HEK293 (cell line): ENCODE measurements at regions not wholly inside any gene's neighbourhood (a gene's known extent, or its start where the extent isn't known, plus 50 kb on each side); places are given as distances from the start of the nearest gene placed in this dataset.

Experiments
- CTCF ChIA-PET: fragments of 350-600 bp; formaldehyde crosslinking; extraction: SDS; loops from one replicate; lab custom pipeline; 2021; ENCODE audit warnings: antibody characterized with exemption; lab: Yijun Ruan, JAX
- POLR2A ChIA-PET: fragments of 300-600 bp; formaldehyde crosslinking; extraction: SDS; loops from one replicate; lab custom pipeline; 2020; ENCODE audit warnings: antibody characterized with exemption, inconsistent platforms; lab: Yijun Ruan, JAX
- H3K27ac ChIP-seq: fragments of 200-500 bp; sonication (Bioruptor generic); 2 replicates; pipeline ENCODE4 v1.5.1; 2014; ENCODE audit warnings: low read depth, low read length, control low read depth, inconsistent platforms; ENCODE audit errors: extremely low read depth
- H3K36me3 ChIP-seq, 2 experiments: fragments of 200-500 bp in 1 of 2; sonication (Bioruptor generic) in 1 of 2; 1 replicate in 1 of 2; 2 replicates in 1 of 2; pipeline ENCODE4 v1.5.1; 2014 to 2017; ENCODE audit warnings: inconsistent platforms in 2 of 2, low read length in 2 of 2; ENCODE audit not compliant: control insufficient read depth in 2 of 2, insufficient read depth in 1 of 2
- H3K4me1 ChIP-seq: fragments of 200-500 bp; sonication (Bioruptor generic); 2 replicates; pipeline ENCODE4 v1.5.1; 2014; ENCODE audit warnings: mild to moderate bottlenecking, low read length, inconsistent platforms; ENCODE audit not compliant: control insufficient read depth, insufficient read depth
- H3K4me3 ChIP-seq: 2 replicates; pipeline ENCODE4 v1.5.1; 2011; ENCODE audit warnings: low read depth, mild to moderate bottlenecking, control low read depth, low read length, moderate library complexity
- H3K9me3 ChIP-seq: fragments of 200-500 bp; sonication (Bioruptor generic); 2 replicates; pipeline ENCODE4 v1.5.1; 2014; ENCODE audit warnings: low read depth, low read length, inconsistent platforms; ENCODE audit not compliant: control insufficient read depth, insufficient read depth
- GLI4 ChIP-seq: fragments of 450-650 bp; formaldehyde crosslinking; IDR thresholded peaks from 2 replicates; pipeline ENCODE4 v1.5.1; 2016; ENCODE audit warnings: missing biosample characterization, missing genetic modification characterization
- HOXA7 ChIP-seq: sonication (generic); formaldehyde crosslinking; IDR thresholded peaks from 2 replicates; pipeline ENCODE4 v1.8.1; 2022; ENCODE audit warnings: missing genetic modification reagents, borderline replicate concordance
- HOXD13 ChIP-seq: sonication (generic); formaldehyde crosslinking; IDR thresholded peaks from 2 replicates; pipeline ENCODE4 v1.8.0; 2022; ENCODE audit warnings: missing genetic modification reagents, borderline replicate concordance
- MZF1 ChIP-seq: fragments of 450-650 bp; formaldehyde crosslinking; IDR thresholded peaks from 2 replicates; pipeline ENCODE4 v1.5.1; 2017; ENCODE audit warnings: missing biosample characterization, missing genetic modification characterization, borderline replicate concordance
- SALL2 ChIP-seq: fragments of 450-650 bp; formaldehyde crosslinking; IDR thresholded peaks from 2 replicates; pipeline ENCODE4 v1.5.0; 2017; ENCODE audit warnings: missing biosample characterization, mild to moderate bottlenecking, missing genetic modification characterization, borderline replicate concordance
- SP2 ChIP-seq: fragments of 450-650 bp; formaldehyde crosslinking; IDR thresholded peaks from 2 replicates; pipeline ENCODE4 v1.5.1; 2016; ENCODE audit warnings: missing biosample characterization, missing genetic modification characterization
- SP3 ChIP-seq: fragments of 450-650 bp; formaldehyde crosslinking; IDR thresholded peaks from 2 replicates; pipeline ENCODE4 v1.5.1; 2016; ENCODE audit warnings: missing biosample characterization, missing genetic modification characterization
- TRIM28 ChIP-seq: IDR thresholded peaks from 2 replicates; pipeline ENCODE4 v1.6.1; 2011; ENCODE audit warnings: low read length, control low read depth, borderline replicate concordance
- ZBTB1 ChIP-seq: fragments of 450-650 bp; formaldehyde crosslinking; IDR thresholded peaks from 2 replicates; pipeline ENCODE4 v1.5.1; 2016; ENCODE audit warnings: missing biosample characterization, missing genetic modification characterization
- ZFP69B ChIP-seq: fragments of 450-650 bp; formaldehyde crosslinking; IDR thresholded peaks from 2 replicates; pipeline ENCODE4 v1.5.1; 2016; ENCODE audit warnings: missing biosample characterization, missing genetic modification characterization
- ZNF112 ChIP-seq: fragments of 450-650 bp; formaldehyde crosslinking; IDR thresholded peaks from 2 replicates; pipeline ENCODE4 v1.5.0; 2017; ENCODE audit warnings: missing biosample characterization, missing genetic modification characterization
- ZNF174 ChIP-seq: fragments of 450-650 bp; formaldehyde crosslinking; IDR thresholded peaks from 2 replicates; pipeline ENCODE4 v1.5.0; 2017; ENCODE audit warnings: missing biosample characterization, mild to moderate bottlenecking, missing genetic modification characterization
- ZNF292 ChIP-seq: fragments of 450-650 bp; formaldehyde crosslinking; IDR thresholded peaks from 2 replicates; pipeline ENCODE4 v1.5.1; 2016; ENCODE audit warnings: low read depth, missing biosample characterization, missing genetic modification characterization, borderline replicate concordance
- ZNF404 ChIP-seq: fragments of 450-650 bp; formaldehyde crosslinking; IDR thresholded peaks from 2 replicates; pipeline ENCODE4 v1.5.1; 2017; ENCODE audit warnings: missing biosample characterization, missing genetic modification characterization
- ZNF510 ChIP-seq: fragments of 450-650 bp; formaldehyde crosslinking; IDR thresholded peaks from 2 replicates; pipeline ENCODE4 v1.5.1; 2018; ENCODE audit warnings: mild to moderate bottlenecking, missing genetic modification characterization, missing biosample characterization; ENCODE audit not compliant: insufficient replicate concordance
- ZNF558 ChIP-seq: fragments of 450-650 bp; formaldehyde crosslinking; IDR thresholded peaks from 2 replicates; pipeline ENCODE4 v1.5.1; 2016; ENCODE audit warnings: missing biosample characterization, missing genetic modification characterization
- ZNF571 ChIP-seq: fragments of 450-650 bp; formaldehyde crosslinking; IDR thresholded peaks from 2 replicates; pipeline ENCODE4 v1.5.0; 2017; ENCODE audit warnings: missing biosample characterization, missing genetic modification characterization
- ZNF626 ChIP-seq: fragments of 450-650 bp; sonication (Bioruptor Pico); formaldehyde crosslinking; IDR thresholded peaks from 2 replicates; pipeline ENCODE4 v1.5.1; 2018; ENCODE audit warnings: missing biosample characterization, missing genetic modification characterization, inconsistent platforms
- ZNF658 ChIP-seq: fragments of 450-650 bp; formaldehyde crosslinking; IDR thresholded peaks from 2 replicates; pipeline ENCODE4; 2016; ENCODE audit warnings: missing biosample characterization, missing genetic modification characterization
- ZNF792 ChIP-seq: fragments of 450-650 bp; formaldehyde crosslinking; IDR thresholded peaks from 2 replicates; pipeline ENCODE4 v1.5.1; 2016; ENCODE audit warnings: missing biosample characterization, missing genetic modification characterization
- TF ChIP-seq, protein P1 (sequence below): fragments of 450-650 bp; formaldehyde crosslinking; IDR thresholded peaks from 2 replicates; pipeline ENCODE4 v1.5.1; 2016; ENCODE audit warnings: missing biosample characterization, missing genetic modification characterization
- TF ChIP-seq, protein P2 (sequence below): fragments of 450-650 bp; formaldehyde crosslinking; IDR thresholded peaks from 2 replicates; pipeline ENCODE4 v1.5.1; 2017; ENCODE audit warnings: missing biosample characterization, missing genetic modification characterization
- TF ChIP-seq, protein P3 (sequence below): fragments of 450-650 bp; formaldehyde crosslinking; IDR thresholded peaks from 2 replicates; pipeline ENCODE4 v1.5.1; 2016; ENCODE audit warnings: missing biosample characterization, missing genetic modification characterization

DNA sequence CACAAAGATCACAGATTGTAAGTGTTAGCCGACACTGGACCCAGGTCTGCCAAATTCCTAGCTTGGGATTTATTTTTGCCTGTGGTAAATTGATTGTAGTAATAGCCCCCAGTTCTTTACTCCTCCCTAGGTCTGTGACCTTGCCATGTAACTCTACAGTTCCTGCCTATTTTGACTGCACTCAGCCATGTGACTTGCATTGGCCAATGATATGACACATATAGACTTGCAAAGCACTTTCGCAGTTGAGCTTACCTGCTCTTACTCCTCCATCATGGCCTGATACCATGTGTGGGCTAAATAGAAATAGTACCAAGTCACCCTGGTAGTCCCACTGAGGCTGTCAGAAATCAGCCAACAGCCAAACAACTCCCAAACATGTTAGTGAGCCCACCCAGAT is 240.3 kb downstream of the DUSP6 start:
- POLR2A ChIA-PET: no interaction called here
- CTCF ChIA-PET: interaction anchor here (1.4 kb wide), 1 partner anchor 15 kb away, joined by 5 read pairs; no protein-coding TSS in a partner anchor
- TF ChIP-seq SP3 (tag by site-specific recombination) (no peak), GLI4 (tag by site-specific recombination) (no peak), MZF1 (tag by site-specific recombination) (no peak), ZNF510 (no peak), ZNF558 (tag by site-specific recombination) (no peak), SALL2 (tag by site-specific recombination) (no peak), ZFP69B (no peak), HOXD13 (CRISPR knock-in tag) (no peak), ZNF112 (tag by site-specific recombination) (no peak), TRIM28 (no peak), HOXA7 (CRISPR knock-in tag) (no peak), SP2 (tag by site-specific recombination) (no peak), ZNF404 (tag by site-specific recombination) (no peak), ZNF658 (tag by site-specific recombination) (no peak), ZNF174 (no peak), ZNF292 (tag by site-specific recombination) (no peak)
- TF ChIP-seq, protein P1, sequence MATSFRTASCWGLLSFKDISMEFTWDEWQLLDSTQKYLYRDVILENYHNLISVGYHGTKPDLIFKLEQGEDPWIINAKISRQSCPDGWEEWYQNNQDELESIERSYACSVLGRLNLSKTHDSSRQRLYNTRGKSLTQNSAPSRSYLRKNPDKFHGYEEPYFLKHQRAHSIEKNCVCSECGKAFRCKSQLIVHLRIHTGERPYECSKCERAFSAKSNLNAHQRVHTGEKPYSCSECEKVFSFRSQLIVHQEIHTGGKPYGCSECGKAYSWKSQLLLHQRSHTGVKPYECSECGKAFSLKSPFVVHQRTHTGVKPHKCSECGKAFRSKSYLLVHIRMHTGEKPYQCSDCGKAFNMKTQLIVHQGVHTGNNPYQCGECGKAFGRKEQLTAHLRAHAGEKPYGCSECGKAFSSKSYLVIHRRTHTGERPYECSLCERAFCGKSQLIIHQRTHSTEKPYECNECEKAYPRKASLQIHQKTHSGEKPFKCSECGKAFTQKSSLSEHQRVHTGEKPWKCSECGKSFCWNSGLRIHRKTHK: no peak
- TF ChIP-seq, protein P2, sequence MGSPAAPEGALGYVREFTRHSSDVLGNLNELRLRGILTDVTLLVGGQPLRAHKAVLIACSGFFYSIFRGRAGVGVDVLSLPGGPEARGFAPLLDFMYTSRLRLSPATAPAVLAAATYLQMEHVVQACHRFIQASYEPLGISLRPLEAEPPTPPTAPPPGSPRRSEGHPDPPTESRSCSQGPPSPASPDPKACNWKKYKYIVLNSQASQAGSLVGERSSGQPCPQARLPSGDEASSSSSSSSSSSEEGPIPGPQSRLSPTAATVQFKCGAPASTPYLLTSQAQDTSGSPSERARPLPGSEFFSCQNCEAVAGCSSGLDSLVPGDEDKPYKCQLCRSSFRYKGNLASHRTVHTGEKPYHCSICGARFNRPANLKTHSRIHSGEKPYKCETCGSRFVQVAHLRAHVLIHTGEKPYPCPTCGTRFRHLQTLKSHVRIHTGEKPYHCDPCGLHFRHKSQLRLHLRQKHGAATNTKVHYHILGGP (tag by site-specific recombination): no peak
- TF ChIP-seq, protein P3, sequence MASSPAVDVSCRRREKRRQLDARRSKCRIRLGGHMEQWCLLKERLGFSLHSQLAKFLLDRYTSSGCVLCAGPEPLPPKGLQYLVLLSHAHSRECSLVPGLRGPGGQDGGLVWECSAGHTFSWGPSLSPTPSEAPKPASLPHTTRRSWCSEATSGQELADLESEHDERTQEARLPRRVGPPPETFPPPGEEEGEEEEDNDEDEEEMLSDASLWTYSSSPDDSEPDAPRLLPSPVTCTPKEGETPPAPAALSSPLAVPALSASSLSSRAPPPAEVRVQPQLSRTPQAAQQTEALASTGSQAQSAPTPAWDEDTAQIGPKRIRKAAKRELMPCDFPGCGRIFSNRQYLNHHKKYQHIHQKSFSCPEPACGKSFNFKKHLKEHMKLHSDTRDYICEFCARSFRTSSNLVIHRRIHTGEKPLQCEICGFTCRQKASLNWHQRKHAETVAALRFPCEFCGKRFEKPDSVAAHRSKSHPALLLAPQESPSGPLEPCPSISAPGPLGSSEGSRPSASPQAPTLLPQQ: no peak

DNA sequence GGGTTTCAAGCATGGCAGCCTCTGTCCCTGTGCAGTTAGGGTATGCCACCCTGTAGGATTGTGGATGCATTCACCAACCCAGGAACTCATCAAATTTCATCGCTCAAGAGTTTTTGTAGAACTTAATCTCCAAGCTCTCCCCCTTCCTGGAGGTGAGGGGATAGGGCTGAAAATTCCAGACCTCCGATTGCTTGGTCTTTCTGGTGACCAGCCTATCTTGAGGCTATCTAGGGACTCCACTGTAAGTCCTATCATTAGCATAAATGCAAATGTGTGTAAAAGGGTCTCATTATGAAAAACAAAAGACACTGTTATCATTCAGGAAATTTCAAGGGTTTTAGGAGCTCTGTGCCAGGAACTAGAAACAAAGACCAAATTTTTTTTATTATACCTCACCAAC is 244.0 kb downstream of the DUSP6 start:
- TF ChIP-seq ZBTB1 (tag by site-specific recombination) (no peak), HOXD13 (CRISPR knock-in tag) (no peak), ZNF626 (tag by site-specific recombination) (no peak), ZNF792 (tag by site-specific recombination) (no peak), ZNF571 (tag by site-specific recombination) (no peak)
- TF ChIP-seq, all 188 proteins: peak for 0
- Histone ChIP-seq H3K9me3 (no peaks in the 10 kb centered on the region), H3K4me3 (no peak overlapping the region), H3K4me1 (no peaks in the 10 kb centered on the region), H3K27ac (no peak overlapping the region), H3K36me3 (no peaks in the 10 kb centered on the region)
- ChIA-PET POLR2A (no interaction called here), CTCF (interaction anchor here (1.0 kb wide), 1 partner anchor 58 kb away, joined by 3 read pairs; no protein-coding TSS in a partner anchor)

More for the DNA sequence above, 240.3 kb downstream of the DUSP6 start:
- Histone ChIP-seq H3K9me3 (no peaks in the 10 kb centered on the region), H3K4me1 (peaks cover 1% of the 10 kb centered on the region), H3K27ac (no peak overlapping the region), H3K36me3 (no peaks in the 10 kb centered on the region), H3K4me3 (no peak overlapping the region)
